A549 (cell line): ENCODE measurements at regions not wholly inside any gene's neighbourhood (a gene's known extent, or its start where the extent isn't known, plus 50 kb on each side); places are given as distances from the start of the nearest gene placed in this dataset.

ENCODE experiments used
- CHD2 ChIP-seq: fragments of 150-350 bp; IDR thresholded peaks from 2 replicates; pipeline ENCODE4 v1.6.1; 2014; ENCODE audit warnings: low read length; ENCODE audit not compliant: partially characterized antibody
- JUN ChIP-seq, 2 experiments: fragments of >200 bp; sonication (Bioruptor Twin); formaldehyde crosslinking; IDR thresholded peaks; 2 replicates in 1 of 2; 3 replicates in 1 of 2; pipeline ENCODE4 v1.6.1; 2016 to 2017
- NR3C1 ChIP-seq: fragments of >200 bp; sonication (Bioruptor Twin); formaldehyde crosslinking; IDR thresholded peaks from 3 replicates; pipeline ENCODE4 v1.6.1; 2017
- POLR2A ChIP-seq: IDR thresholded peaks from 2 replicates; pipeline ENCODE4 v1.6.1; 2012; ENCODE audit warnings: mild to moderate bottlenecking, low read length
- RAD21 ChIP-seq, 2 experiments: fragments of >200 bp in 1 of 2; sonication (Bioruptor Twin) in 1 of 2; formaldehyde crosslinking in 1 of 2; IDR thresholded peaks in 1 of 2; conservative IDR thresholded peaks in 1 of 2; 2 replicates in 1 of 2; 3 replicates in 1 of 2; pipeline ENCODE4 v1.6.1; 2012 to 2018; ENCODE audit warnings: inconsistent platforms in 1 of 2
- RCOR1 ChIP-seq: fragments of 150-350 bp; IDR thresholded peaks from 2 replicates; pipeline ENCODE4 v1.6.1; 2014; ENCODE audit warnings: antibody characterized with exemption, low read length, low read depth
- RFX5 ChIP-seq: fragments of 450-650 bp; IDR thresholded peaks from 2 replicates; pipeline ENCODE4 v1.7.1; 2014; ENCODE audit warnings: antibody characterized with exemption, mild to moderate bottlenecking, moderate library complexity
- RNF2 ChIP-seq: fragments of 200-600 bp; sonication (generic); IDR thresholded peaks from 2 replicates; pipeline ENCODE4 v1.6.1; 2016; ENCODE audit warnings: low read depth, mild to moderate bottlenecking, antibody characterized with exemption, moderate library complexity, borderline replicate concordance
- TF ChIP-seq, protein P1 (sequence below): fragments of >200 bp; sonication (Bioruptor Twin); formaldehyde crosslinking; IDR thresholded peaks from 3 replicates; pipeline ENCODE4 v1.5.1; 2016
- TF ChIP-seq, protein P2 (sequence below): fragments of 450-650 bp; IDR thresholded peaks from 2 replicates; pipeline ENCODE4 v1.6.1; 2014; ENCODE audit warnings: antibody characterized with exemption

DNA sequence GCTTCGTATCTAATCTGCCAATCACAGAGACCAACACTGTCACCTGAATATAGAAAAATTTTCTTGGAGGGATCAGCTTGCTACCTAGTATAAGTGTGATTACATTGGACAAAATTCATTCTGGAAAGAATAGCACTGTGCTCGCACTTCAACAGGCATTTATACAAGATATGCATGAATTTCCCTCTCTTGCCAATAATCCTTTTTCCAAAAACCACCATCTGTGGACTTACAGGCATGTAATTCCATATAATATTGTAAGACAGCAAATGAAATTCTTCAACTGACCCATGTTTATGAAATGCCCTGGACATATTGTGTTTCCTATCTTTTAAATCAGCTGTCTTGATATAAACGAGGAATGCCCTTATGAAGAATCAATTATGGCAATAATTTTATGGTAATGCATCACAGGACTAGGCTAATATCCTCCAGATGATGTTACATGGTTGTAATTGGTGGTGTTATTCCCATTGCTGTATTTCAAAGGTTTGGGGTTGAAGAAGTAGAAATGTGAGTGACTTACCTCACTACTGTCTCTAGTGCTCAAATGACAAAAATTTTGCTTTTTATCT, 861.4 kb upstream of the NECTIN3 start:
- TF ChIP-seq RCOR1: no peak
- TF ChIP-seq JUN (IDR thresholded peaks at IDR 0.05): no peak
- TF ChIP-seq, protein P1, sequence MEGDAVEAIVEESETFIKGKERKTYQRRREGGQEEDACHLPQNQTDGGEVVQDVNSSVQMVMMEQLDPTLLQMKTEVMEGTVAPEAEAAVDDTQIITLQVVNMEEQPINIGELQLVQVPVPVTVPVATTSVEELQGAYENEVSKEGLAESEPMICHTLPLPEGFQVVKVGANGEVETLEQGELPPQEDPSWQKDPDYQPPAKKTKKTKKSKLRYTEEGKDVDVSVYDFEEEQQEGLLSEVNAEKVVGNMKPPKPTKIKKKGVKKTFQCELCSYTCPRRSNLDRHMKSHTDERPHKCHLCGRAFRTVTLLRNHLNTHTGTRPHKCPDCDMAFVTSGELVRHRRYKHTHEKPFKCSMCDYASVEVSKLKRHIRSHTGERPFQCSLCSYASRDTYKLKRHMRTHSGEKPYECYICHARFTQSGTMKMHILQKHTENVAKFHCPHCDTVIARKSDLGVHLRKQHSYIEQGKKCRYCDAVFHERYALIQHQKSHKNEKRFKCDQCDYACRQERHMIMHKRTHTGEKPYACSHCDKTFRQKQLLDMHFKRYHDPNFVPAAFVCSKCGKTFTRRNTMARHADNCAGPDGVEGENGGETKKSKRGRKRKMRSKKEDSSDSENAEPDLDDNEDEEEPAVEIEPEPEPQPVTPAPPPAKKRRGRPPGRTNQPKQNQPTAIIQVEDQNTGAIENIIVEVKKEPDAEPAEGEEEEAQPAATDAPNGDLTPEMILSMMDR: no peak
- TF ChIP-seq, protein P2, sequence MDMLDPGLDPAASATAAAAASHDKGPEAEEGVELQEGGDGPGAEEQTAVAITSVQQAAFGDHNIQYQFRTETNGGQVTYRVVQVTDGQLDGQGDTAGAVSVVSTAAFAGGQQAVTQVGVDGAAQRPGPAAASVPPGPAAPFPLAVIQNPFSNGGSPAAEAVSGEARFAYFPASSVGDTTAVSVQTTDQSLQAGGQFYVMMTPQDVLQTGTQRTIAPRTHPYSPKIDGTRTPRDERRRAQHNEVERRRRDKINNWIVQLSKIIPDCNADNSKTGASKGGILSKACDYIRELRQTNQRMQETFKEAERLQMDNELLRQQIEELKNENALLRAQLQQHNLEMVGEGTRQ: no peak
- no peak for TF ChIP-seq NR3C1
- TF ChIP-seq CHD2: no peak
- no peak for TF ChIP-seq POLR2A
- TF ChIP-seq RFX5: no peak
- TF ChIP-seq RNF2: no peak
- TF ChIP-seq RAD21 (conservative IDR thresholded peaks at IDR 0.05 in 1 of 2, IDR thresholded peaks at IDR 0.05 in 1 of 2): no peak
